ENCODE measurements at regions not wholly inside any gene's neighbourhood (a gene's known extent, or its start where the extent isn't known, plus 50 kb on each side); places are given as distances from the start of the nearest gene placed in this dataset.

- DNase-seq (ENCODE audit: low spot score), result no peak
Observed at GRCh38 chr17:73724341-73724740, 80.1 kb upstream of the SDK2 start.

GRCh38 chr17:73724990-73725389, 80.7 kb upstream of the SDK2 start:
- no peak for DNase-seq (ENCODE audit: low spot score)

GRCh38 chr17:73725794-73726515, 81.7 kb upstream of the SDK2 start:
- DNase-seq (ENCODE audit: low spot score), result no peak

- DNase-seq (ENCODE audit: low spot score), result no peak
Observed at GRCh38 chr17:73727941-73728340, 83.7 kb upstream of the SDK2 start.

GRCh38 chr17:73729101-73729500, 84.9 kb upstream of the SDK2 start:
- no peak for DNase-seq (ENCODE audit: low spot score)

GRCh38 chr17:73731733-73732132, 87.5 kb upstream of the SDK2 start:
- no peak for DNase-seq (ENCODE audit: low spot score)

- DNase-seq (ENCODE audit: low spot score), result no peak
Observed at GRCh38 chr17:73733517-73733916, 89.3 kb upstream of the SDK2 start.

GRCh38 chr17:73735245-73735644, 91.0 kb upstream of the SDK2 start:
- DNase-seq (ENCODE audit: low spot score), result no peak

GRCh38 chr17:73738751-73739575, 94.7 kb upstream of the SDK2 start:
- no peak for DNase-seq (ENCODE audit: low spot score)

- DNase-seq (ENCODE audit: low spot score), result no peak
Observed at GRCh38 chr17:73740370-73740769, 96.1 kb upstream of the SDK2 start.

GRCh38 chr17:73742948-73743381, 98.7 kb upstream of the SDK2 start:
- DNase-seq (ENCODE audit: low spot score), result no peak

- no peak for DNase-seq (ENCODE audit: low spot score)
Observed at GRCh38 chr17:73743518-73744201, 99.4 kb upstream of the SDK2 start.

- DNase-seq (ENCODE audit: low spot score), result no peak
Observed at GRCh38 chr17:73744411-73744810, 100.2 kb upstream of the SDK2 start.

GRCh38 chr17:73746314-73747073, 102.2 kb upstream of the SDK2 start:
- no peak for DNase-seq (ENCODE audit: low spot score)

GRCh38 chr17:73747221-73748002, 103.2 kb upstream of the SDK2 start:
- DNase-seq (ENCODE audit: low spot score), result no peak

- no peak for DNase-seq (ENCODE audit: low spot score)
Observed at GRCh38 chr17:73748508-73748907, 104.3 kb upstream of the SDK2 start.

GRCh38 chr17:73749337-73749823, 105.1 kb upstream of the SDK2 start:
- no peak for DNase-seq (ENCODE audit: low spot score)

- DNase-seq (ENCODE audit: low spot score), result no peak
Observed at GRCh38 chr17:73749928-73750605, 105.8 kb upstream of the SDK2 start.

GRCh38 chr17:73750975-73751374, 106.7 kb upstream of the SDK2 start:
- no peak for DNase-seq (ENCODE audit: low spot score)

- DNase-seq (ENCODE audit: low spot score), result no peak
Observed at GRCh38 chr17:73753751-73754496, 109.7 kb upstream of the SDK2 start.

Measured in COLO829 (cell line).